IMR-90 (cell line): ENCODE measurements at regions not wholly inside any gene's neighbourhood (a gene's known extent, or its start where the extent isn't known, plus 50 kb on each side); places are given as distances from the start of the nearest gene placed in this dataset.

Experiments
- ATAC-seq: fragments of 200-7000 bp; cut with Tn5 transposase; 2 replicates; pipeline ENCODE4 v1.9.1; 2020; ENCODE audit warnings: low read depth, mild to moderate bottlenecking, moderate library complexity
- BruUV-seq: library from RNA; stranded (reverse); fragments of 400-500 nt; replicated peaks from 2 replicates; lab custom pipeline; 2021; lab: Mats Ljungman, UMichigan
- CTCF ChIA-PET: fragments of 300-600 bp; formaldehyde crosslinking; extraction: SDS; loops from one replicate; lab custom pipeline; 2021; ENCODE audit warnings: antibody characterized with exemption; lab: Yijun Ruan, JAX
- POLR2A ChIA-PET: fragments of 300-600 bp; sonication (Branson Sonifier 250); formaldehyde crosslinking; loops from one replicate; lab custom pipeline; 2022; ENCODE audit warnings: antibody characterized with exemption; ENCODE audit not compliant: unreplicated experiment; lab: Charles Lee
- DNase-seq: peaks from one replicate; pipeline ENCODE4 v3.0.0; 2013
- H2AFZ ChIP-seq: replicated peaks from 2 replicates; pipeline ENCODE3; 2013; ENCODE audit warnings: low read length, mild to moderate bottlenecking; ENCODE audit not compliant: poor library complexity
- H2AK5ac ChIP-seq: 2 replicates; pipeline ENCODE4 v1.6.1; 2013; ENCODE audit warnings: low read depth, low read length, inconsistent platforms
- H2AK9ac ChIP-seq: replicated peaks from 2 replicates; pipeline ENCODE3; 2013; ENCODE audit warnings: mild to moderate bottlenecking, low read depth, low read length, moderate library complexity; ENCODE audit not compliant: poor library complexity
- H2BK120ac ChIP-seq: 2 replicates; pipeline ENCODE4 v1.6.1; 2013; ENCODE audit warnings: low read depth, low read length, inconsistent platforms
- H2BK15ac ChIP-seq: 3 replicates; pipeline ENCODE4 v1.6.1; 2013; ENCODE audit warnings: low read depth, low read length, inconsistent platforms
- H2BK20ac ChIP-seq: 2 replicates; pipeline ENCODE4 v1.6.1; 2013; ENCODE audit warnings: low read depth, mild to moderate bottlenecking, inconsistent platforms, low read length, moderate library complexity
- H2BK5ac ChIP-seq: 2 replicates; pipeline ENCODE4 v1.6.1; 2013; ENCODE audit warnings: mild to moderate bottlenecking, low read depth, low read length, inconsistent platforms; ENCODE audit not compliant: poor library complexity, severe bottlenecking
- H3K14ac ChIP-seq: replicated peaks from 2 replicates; pipeline ENCODE4 v1.6.1; 2013; ENCODE audit warnings: low read depth, low read length, inconsistent platforms
- H3K18ac ChIP-seq: 2 replicates; pipeline ENCODE4 v1.6.1; 2013; ENCODE audit warnings: low read depth, low read length, control low read depth
- H3K23ac ChIP-seq: 2 replicates; pipeline ENCODE4 v1.6.1; 2013; ENCODE audit warnings: low read depth, low read length, inconsistent platforms
- H3K27ac ChIP-seq: 2 replicates; pipeline ENCODE4 v1.5.1; 2013; ENCODE audit warnings: mild to moderate bottlenecking, control low read depth, low read length; ENCODE audit not compliant: insufficient read depth
- H3K27me3 ChIP-seq: 2 replicates; pipeline ENCODE4 v1.6.1; 2013; ENCODE audit warnings: low read length; ENCODE audit not compliant: control insufficient read depth, insufficient read depth
- H3K36me3 ChIP-seq: 2 replicates; pipeline ENCODE4 v1.6.1; 2013; ENCODE audit warnings: low read length, mixed read lengths; ENCODE audit not compliant: control insufficient read depth, insufficient read depth
- H3K4ac ChIP-seq: 2 replicates; pipeline ENCODE4 v1.6.1; 2013; ENCODE audit warnings: low read depth, low read length, inconsistent platforms
- H3K4me1 ChIP-seq: 2 replicates; pipeline ENCODE4 v1.6.1; 2013; ENCODE audit warnings: low read length, mixed read lengths; ENCODE audit not compliant: control insufficient read depth, insufficient read depth
- H3K4me2 ChIP-seq: 2 replicates; pipeline ENCODE4 v1.6.1; 2013; ENCODE audit warnings: low read depth, mild to moderate bottlenecking, control low read depth, low read length, moderate library complexity
- H3K4me3 ChIP-seq: 2 replicates; pipeline ENCODE4 v1.5.1; 2013; ENCODE audit warnings: low read depth, mild to moderate bottlenecking, control low read depth, low read length, moderate library complexity; ENCODE audit not compliant: insufficient read depth
- H3K56ac ChIP-seq: 2 replicates; pipeline ENCODE4 v1.6.1; 2013; ENCODE audit warnings: low read length, inconsistent platforms; ENCODE audit not compliant: insufficient read depth; ENCODE audit errors: extremely low read depth
- H3K79me1 ChIP-seq, 2 experiments: 2 replicates each; pipeline ENCODE4 v1.6.1; 2013; ENCODE audit warnings: low read length in 2 of 2, inconsistent platforms in 1 of 2, low read depth in 1 of 2
- H3K9ac ChIP-seq: 2 replicates; pipeline ENCODE4 v1.6.1; 2013; ENCODE audit warnings: low read depth, low read length, control low read depth
- H3K9me1 ChIP-seq: 2 replicates; pipeline ENCODE4 v1.6.1; 2013; ENCODE audit warnings: low read length, inconsistent platforms; ENCODE audit not compliant: insufficient read depth
- H3K9me3 ChIP-seq: 2 replicates; pipeline ENCODE4 v1.6.1; 2013; ENCODE audit warnings: low read length; ENCODE audit not compliant: control insufficient read depth, insufficient read depth
- H4K20me1 ChIP-seq: 2 replicates; pipeline ENCODE4 v1.6.1; 2013; ENCODE audit warnings: low read length, inconsistent platforms; ENCODE audit not compliant: insufficient read depth
- H4K5ac ChIP-seq: 2 replicates; pipeline ENCODE4 v1.6.1; 2013; ENCODE audit warnings: mild to moderate bottlenecking, low read depth, low read length, control low read depth
- H4K8ac ChIP-seq, 2 experiments: 2 replicates each; pipeline ENCODE4 v1.6.1; 2013; ENCODE audit warnings: low read depth in 2 of 2, low read length in 2 of 2, control low read depth in 1 of 2, inconsistent platforms in 1 of 2
- H4K91ac ChIP-seq: 2 replicates; pipeline ENCODE4 v1.6.1; 2013; ENCODE audit warnings: low read depth, low read length, inconsistent platforms; ENCODE audit not compliant: insufficient read depth
- CHD1 ChIP-seq: IDR thresholded peaks from 2 replicates; pipeline ENCODE4 v1.6.1; 2012; ENCODE audit warnings: low read depth, low read length, improper control_type of control experiment
- ELK1 ChIP-seq: fragments of 150-350 bp; IDR thresholded peaks from 2 replicates; pipeline ENCODE4 v1.6.1; 2016; ENCODE audit warnings: low read depth, mild to moderate bottlenecking, low read length, moderate library complexity, borderline replicate concordance
- FOS ChIP-seq: fragments of 150-350 bp; IDR thresholded peaks from 2 replicates; pipeline ENCODE4 v1.6.1; 2016; ENCODE audit warnings: low read depth, low read length
- MAFK ChIP-seq: IDR thresholded peaks from 2 replicates; pipeline ENCODE4 v1.6.1; 2012; ENCODE audit warnings: low read depth, low read length, improper control_type of control experiment
- MAZ ChIP-seq: IDR thresholded peaks from 2 replicates; pipeline ENCODE4 v1.6.1; 2012; ENCODE audit warnings: low read depth, mild to moderate bottlenecking, low read length, improper control_type of control experiment, moderate library complexity, borderline replicate concordance
- NFE2L2 ChIP-seq: fragments of 150-350 bp; IDR thresholded peaks from 2 replicates; pipeline ENCODE4 v1.6.1; 2016; ENCODE audit warnings: low read depth, mild to moderate bottlenecking, low read length
- RAD21 ChIP-seq: IDR thresholded peaks from 2 replicates; pipeline ENCODE4 v1.6.1; 2012; ENCODE audit warnings: low read length, improper control_type of control experiment
- RFX5 ChIP-seq: IDR thresholded peaks from 2 replicates; pipeline ENCODE4 v1.8.0; 2012; ENCODE audit warnings: low read depth, mild to moderate bottlenecking, low read length, moderate library complexity
- USF2 ChIP-seq: fragments of 150-350 bp; IDR thresholded peaks from 2 replicates; pipeline ENCODE4 v1.6.1; 2017; ENCODE audit warnings: mild to moderate bottlenecking, antibody characterized with exemption, low read length, low read depth
- WGBS, 2 experiments: methylation state at CpG; one replicate each; pipeline versions ENCODE4 v1.1.5 to v1.1.7; 2013; ENCODE audit warnings: missing lambda C conversion rate in 2 of 2; ENCODE audit not compliant: insufficient read length in 1 of 2; ENCODE audit errors: extremely low coverage in 2 of 2; 5-methylcytosine and 5-hydroxymethylcytosine counted together
- dilution Hi-C: fragments of 300-500 bp; cut with HindIII; formaldehyde crosslinking; loops from one replicate; pipeline ENCODE4 v1.14.3; 2018; ENCODE audit warnings: low sequenced_read_pairs; ENCODE audit not compliant: unreplicated experiment
- in situ Hi-C: fragments of 300-500 bp; cut with MboI; formaldehyde crosslinking; loops from 3 replicates; pipeline ENCODE4 v1.14.3; 2019; ENCODE audit warnings: low sequenced_read_pairs, inconsistent platforms, mixed read lengths
- intact Hi-C: fragments of 100-400 bp; cut with micrococcal nuclease; formaldehyde crosslinking; loops from 2 replicates; pipeline ENCODE4 v1.10.0; 2022

GRCh38 chr11:13896981-13897353, 65.6 kb upstream of the SPON1 start:
- no peak overlapping the region for H2AK5ac ChIP-seq
- ATAC-seq (no peak), DNase-seq (no peak)
- no peak overlapping the region for H3K4me3 ChIP-seq
- no peak overlapping the region for H3K4me2 ChIP-seq
- no peak overlapping the region for H3K56ac ChIP-seq
- H2AK9ac ChIP-seq: no peak overlapping the region
- no peak overlapping the region for H2BK120ac ChIP-seq
- H3K9me3 ChIP-seq: no peaks in the 10 kb centered on the region
- H3K27me3 ChIP-seq: 0 out of 2 replicates have a peak, but pooled peaks cover 3% of the 10 kb centered on the region
- no peak overlapping the region for H4K91ac ChIP-seq
- H3K27ac ChIP-seq: no peak overlapping the region
- no peaks in the 10 kb centered on the region for H3K4me1 ChIP-seq
- no CpG with 5 or more reads among the region's 7 CpGs for WGBS, 2 experiments
- no peak overlapping the region for H2BK5ac ChIP-seq
- no peak overlapping the region for H3K9ac ChIP-seq
- H3K79me1 ChIP-seq: no peaks in the 10 kb centered on the region
- intact Hi-C loops: no loop called here
- H3K9me1 ChIP-seq: no peaks in the 10 kb centered on the region
- H4K8ac ChIP-seq: no peak overlapping the region
- peak overlapping the region; percentile 43 for H2AFZ ChIP-seq
- H4K20me1 ChIP-seq: no peaks in the 10 kb centered on the region
- no peaks in the 10 kb centered on the region for H3K36me3 ChIP-seq
- no peak overlapping the region for H3K4ac ChIP-seq
- no peak overlapping the region for H3K14ac ChIP-seq
- dilution Hi-C loops: no loop called here
- H4K5ac ChIP-seq: no peak overlapping the region
- in situ Hi-C loops: no loop called here
- no peak overlapping the region for H2BK20ac ChIP-seq
- no peak overlapping the region for H3K23ac ChIP-seq
- TF ChIP-seq CHD1: no peak
- TF ChIP-seq FOS: no peak
- no peak for TF ChIP-seq RFX5
- TF ChIP-seq MAFK: no peak
- TF ChIP-seq NFE2L2: no peak
- no peak for TF ChIP-seq ELK1
- no peak for TF ChIP-seq MAZ
- no peak for TF ChIP-seq USF2
- no peak for TF ChIP-seq RAD21
- H2BK15ac ChIP-seq: no peak overlapping the region
- BruUV-seq: no TSS peak
- no peak overlapping the region for H3K18ac ChIP-seq
- ChIA-PET POLR2A (no interaction called here), CTCF (no interaction called here)
